ENCODE measurements at regions not wholly inside any gene's neighbourhood (a gene's known extent, or its start where the extent isn't known, plus 50 kb on each side); places are given as distances from the start of the nearest gene placed in this dataset.
A peak's percentile ranks its signal among the peaks of the same experiment; 100 is the strongest.

- H3K27me3 ChIP-seq (ENCODE audit: insufficient read depth) = no peaks in the 10 kb centered on the region
- no peaks in the 10 kb centered on the region for H4K20me1 ChIP-seq (ENCODE audit: insufficient read depth)
- DNase-seq = no peak
- peaks cover 19 to 59% of the 10 kb centered on the region in 2 experiments for H3K4me1 ChIP-seq (ENCODE audit: control insufficient read depth in 1 of 2, insufficient read depth in 2 of 2, low read depth in 1 of 2, low read length in 1 of 2)
- ChIA-PET POLR2A (no interaction called here), CTCF (interaction anchor here (0.6 to 1.5 kb wide), 2 partner anchors 1050 to 1165 kb away, joined by 3 to 5 read pairs; no protein-coding TSS in a partner anchor)
- H3K79me2 ChIP-seq (ENCODE audit: insufficient read depth) = peaks cover 41% of the 10 kb centered on the region
- peak overlapping the region; percentile 45 to 55; a peak in 3 of 4 replicates for H3K4me3 ChIP-seq (ENCODE audit: low read depth in 2 of 2, low read length in 1 of 2)
- H3K9me2 ChIP-seq = no peaks in the 10 kb centered on the region
- H3K9ac ChIP-seq = peak overlapping the region; percentile 97
- peak overlapping the region; percentile 74 for H3K4me2 ChIP-seq
- H3K9me3 ChIP-seq = no peaks in the 10 kb centered on the region
- peaks cover 0 to 6% of the 10 kb centered on the region in 2 experiments for H3K36me3 ChIP-seq (replicated peaks in 1 of 2; ENCODE audit: control insufficient read depth in 1 of 2, insufficient read depth in 2 of 2, low read length in 1 of 2)
- peaks cover 65% of the 10 kb centered on the region for H3F3A ChIP-seq (replicated peaks; ENCODE audit: insufficient read depth)
- 0 out of 2 replicates have a peak, but pooled peaks have one; percentile 5 for TF ChIP-seq RXRA (IDR thresholded peaks at IDR 0.05; ENCODE audit: borderline replicate concordance, low read depth)
- no peak for TF ChIP-seq RAD21 (IDR thresholded peaks at IDR 0.05; ENCODE audit: low read length)
- WGBS (ENCODE audit: low lambda C conversion rate) = 22% methylated on average over 4 of the region's 4 CpGs
- H2AFZ ChIP-seq (ENCODE audit: low read depth) = no peak overlapping the region
- H3K27ac ChIP-seq (ENCODE audit: low read depth in 2 of 2, low read length in 1 of 2) = peak overlapping the region; percentile 89 to 99
Observed at GRCh38 chr9:115596746-115597080, 478.8 kb upstream of the TNC start.

GRCh38 chr9:115597330-115597895 lies 479.5 kb upstream of the TNC start:
- peak overlapping the region; percentile 74 for H3K4me2 ChIP-seq
- ChIA-PET CTCF (interaction anchor here (1.2 to 1.5 kb wide), 2 partner anchors 974 to 1049 kb away, joined by 3 to 5 read pairs; no protein-coding TSS in a partner anchor), POLR2A (no interaction called here)
- peaks cover 64% of the 10 kb centered on the region for H3F3A ChIP-seq (replicated peaks; ENCODE audit: insufficient read depth)
- TF ChIP-seq POLR2AphosphoS5 (IDR thresholded peaks at IDR 0.05; ENCODE audit: low read depth, low read length) (no peak), NRF1 (IDR thresholded peaks at IDR 0.05; ENCODE audit: low read depth, low read length) (no peak), TCF12 (IDR thresholded peaks at IDR 0.05) (no peak), MXI1 (IDR thresholded peaks at IDR 0.05; ENCODE audit: low read depth, low read length) (no peak), ZBTB33 (IDR thresholded peaks at IDR 0.05; ENCODE audit: borderline replicate concordance, low read depth) (no peak), RCOR1 (IDR thresholded peaks at IDR 0.05; ENCODE audit: low read length) (no peak), IRF3 (IDR thresholded peaks at IDR 0.05; ENCODE audit: low read depth, low read length) (no peak), RXRA (IDR thresholded peaks at IDR 0.05; ENCODE audit: borderline replicate concordance, low read depth) (no peak), JUND (IDR thresholded peaks at IDR 0.05) (no peak), USF1 (IDR thresholded peaks at IDR 0.05; ENCODE audit: borderline replicate concordance, low read depth) (no peak), YY1 (IDR thresholded peaks at IDR 0.05; ENCODE audit: low read depth) (no peak), MEF2A (IDR thresholded peaks at IDR 0.05; ENCODE audit: borderline replicate concordance, low read depth) (no peak), GABPA (IDR thresholded peaks at IDR 0.05; ENCODE audit: low read depth) (no peak), EP300 (IDR thresholded peaks at IDR 0.05; ENCODE audit: borderline replicate concordance in 1 of 2, low read depth in 1 of 2, low read length in 1 of 2) (no peak)
- TF ChIP-seq, protein P1, sequence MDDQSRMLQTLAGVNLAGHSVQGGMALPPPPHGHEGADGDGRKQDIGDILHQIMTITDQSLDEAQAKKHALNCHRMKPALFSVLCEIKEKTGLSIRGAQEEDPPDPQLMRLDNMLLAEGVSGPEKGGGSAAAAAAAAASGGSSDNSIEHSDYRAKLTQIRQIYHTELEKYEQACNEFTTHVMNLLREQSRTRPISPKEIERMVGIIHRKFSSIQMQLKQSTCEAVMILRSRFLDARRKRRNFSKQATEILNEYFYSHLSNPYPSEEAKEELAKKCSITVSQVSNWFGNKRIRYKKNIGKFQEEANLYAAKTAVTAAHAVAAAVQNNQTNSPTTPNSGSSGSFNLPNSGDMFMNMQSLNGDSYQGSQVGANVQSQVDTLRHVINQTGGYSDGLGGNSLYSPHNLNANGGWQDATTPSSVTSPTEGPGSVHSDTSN (IDR thresholded peaks at IDR 0.05) = no peak
- no peak overlapping the region for H2AFZ ChIP-seq (ENCODE audit: low read depth)
- peak overlapping the region; percentile 89 to 99 for H3K27ac ChIP-seq (ENCODE audit: low read depth in 2 of 2, low read length in 1 of 2)
- peaks cover 41% of the 10 kb centered on the region for H3K79me2 ChIP-seq (ENCODE audit: insufficient read depth)
- no peaks in the 10 kb centered on the region for H3K27me3 ChIP-seq (ENCODE audit: insufficient read depth)
- DNase-seq = no peak
- H3K4me1 ChIP-seq (ENCODE audit: control insufficient read depth in 1 of 2, insufficient read depth in 2 of 2, low read depth in 1 of 2, low read length in 1 of 2) = peaks cover 16 to 57% of the 10 kb centered on the region in 2 experiments
- H4K20me1 ChIP-seq (ENCODE audit: insufficient read depth) = no peaks in the 10 kb centered on the region
- no peaks in the 10 kb centered on the region for H3K9me3 ChIP-seq
- H3K4me3 ChIP-seq (ENCODE audit: low read depth in 2 of 2, low read length in 1 of 2) = peak overlapping the region; percentile 45 to 55; a peak in 3 of 4 replicates
- 87% methylated on average over 3 of the region's 3 CpGs for WGBS (ENCODE audit: low lambda C conversion rate)
- peak overlapping the region; percentile 97 for H3K9ac ChIP-seq
- peaks cover 0 to 7% of the 10 kb centered on the region in 2 experiments for H3K36me3 ChIP-seq (replicated peaks in 1 of 2; ENCODE audit: control insufficient read depth in 1 of 2, insufficient read depth in 2 of 2, low read length in 1 of 2)
- H3K9me2 ChIP-seq = no peaks in the 10 kb centered on the region

Measured in SK-N-SH (cell line).